Fibroblast of mammary gland (primary cell): ENCODE measurements at regions not wholly inside any gene's neighbourhood (a gene's known extent, or its start where the extent isn't known, plus 50 kb on each side); places are given as distances from the start of the nearest gene placed in this dataset.
"Not testable (repeated sequence)": the region's sequence is repeated elsewhere in the genome, so short reads cannot be mapped to it uniquely, and the experiment has no call there.

Experiments used
- DNase-seq: peaks from one replicate; pipeline ENCODE4 v3.0.0-alpha.2; 2010; ENCODE audit warnings: low read depth
- H3K4me3 ChIP-seq: 2 replicates; pipeline ENCODE4 v1.5.1; 2011; ENCODE audit warnings: low read depth, mild to moderate bottlenecking, low read length, moderate library complexity; ENCODE audit not compliant: control insufficient read depth
- CTCF ChIP-seq: conservative IDR thresholded peaks from 2 replicates; pipeline ENCODE4 v1.5.1; 2011; ENCODE audit warnings: low read depth, low read length, inconsistent platforms; ENCODE audit not compliant: control insufficient read depth, insufficient read depth

GRCh38 chrX:1749499-1749898 lies 134.6 kb downstream of the ASMT start:
- no peak overlapping the region for H3K4me3 ChIP-seq
- DNase-seq: no peak
- no peak for TF ChIP-seq CTCF

- no peak overlapping the region for H3K4me3 ChIP-seq
- DNase-seq: no peak
- no peak for TF ChIP-seq CTCF
Measured at GRCh38 chrX:1750267-1750666, 135.4 kb downstream of the ASMT start.

- TF ChIP-seq CTCF: no peak
- no peak for DNase-seq
- H3K4me3 ChIP-seq: no peak overlapping the region
Measured at GRCh38 chrX:1751781-1752180, 136.9 kb downstream of the ASMT start.

- not testable (repeated sequence) for H3K4me3 ChIP-seq, DNase-seq
Measured at GRCh38 chrX:1752799-1753198, 137.9 kb downstream of the ASMT start.

GRCh38 chrX:1754077-1754476 lies 139.2 kb downstream of the ASMT start:
- no peak for DNase-seq
- no peak for TF ChIP-seq CTCF
- no peak overlapping the region for H3K4me3 ChIP-seq

GRCh38 chrX:1763294-1763693 lies 148.4 kb downstream of the ASMT start:
- no peak for DNase-seq
- no peak for TF ChIP-seq CTCF
- no peak overlapping the region for H3K4me3 ChIP-seq

GRCh38 chrX:1764883-1765364 lies 150.1 kb downstream of the ASMT start:
- DNase-seq, H3K4me3 ChIP-seq: not testable (repeated sequence)

GRCh38 chrX:1767026-1767425 lies 152.2 kb downstream of the ASMT start:
- DNase-seq: no peak
- no peak for TF ChIP-seq CTCF
- H3K4me3 ChIP-seq: no peak overlapping the region
